ENCODE measurements at regions not wholly inside any gene's neighbourhood (a gene's known extent, or its start where the extent isn't known, plus 50 kb on each side); places are given as distances from the start of the nearest gene placed in this dataset.

GRCh38 chr11:15775797-15776196, 580.5 kb downstream of the SOX6 start:
- TF ChIP-seq POLR2A (IDR thresholded peaks at IDR 0.05) (no peak), CTCF (IDR thresholded peaks at IDR 0.05) (no peak)
